IPS-15b (cell line): ENCODE measurements at regions not wholly inside any gene's neighbourhood (a gene's known extent, or its start where the extent isn't known, plus 50 kb on each side); places are given as distances from the start of the nearest gene placed in this dataset.

Source experiments
- H3K27me3 ChIP-seq: one replicate; pipeline ENCODE4 v1.6.1; 2013; ENCODE audit warnings: low read length; ENCODE audit not compliant: control insufficient read depth, insufficient read depth
- H3K36me3 ChIP-seq: one replicate; pipeline ENCODE4 v1.6.1; 2013; ENCODE audit warnings: low read length; ENCODE audit not compliant: control insufficient read depth, insufficient read depth
- H3K4me1 ChIP-seq: one replicate; pipeline ENCODE4 v1.6.1; 2013; ENCODE audit warnings: mild to moderate bottlenecking, low read length; ENCODE audit not compliant: control insufficient read depth, insufficient read depth
- H3K4me3 ChIP-seq: one replicate; pipeline ENCODE4 v1.5.1; 2013; ENCODE audit warnings: low read depth, low read length
- H3K9ac ChIP-seq: one replicate; pipeline ENCODE4 v1.6.1; 2013; ENCODE audit warnings: low read depth, mild to moderate bottlenecking, low read length
- H3K9me3 ChIP-seq: one replicate; pipeline ENCODE4 v1.6.1; 2013; ENCODE audit warnings: mild to moderate bottlenecking, low read length; ENCODE audit not compliant: control insufficient read depth, insufficient read depth

- no peaks in the 10 kb centered on the region for H3K9me3 ChIP-seq
- H3K9ac ChIP-seq: no peak overlapping the region
- no peaks in the 10 kb centered on the region for H3K36me3 ChIP-seq
- H3K4me3 ChIP-seq: no peak overlapping the region
- H3K4me1 ChIP-seq: no peaks in the 10 kb centered on the region
- H3K27me3 ChIP-seq: peaks cover 70% of the 10 kb centered on the region
Observed at GRCh38 chr2:176662753-176663152, 393.5 kb downstream of the MTX2 start.

GRCh38 chr2:176664478-176664877 lies 395.2 kb downstream of the MTX2 start:
- Histone ChIP-seq H3K4me1 (no peaks in the 10 kb centered on the region), H3K4me3 (no peak overlapping the region), H3K36me3 (no peaks in the 10 kb centered on the region), H3K9ac (no peak overlapping the region), H3K9me3 (no peaks in the 10 kb centered on the region), H3K27me3 (peaks cover 75% of the 10 kb centered on the region)

- H3K4me1 ChIP-seq: peaks cover 2% of the 10 kb centered on the region
Observed at GRCh38 chr2:176665086-176665485, 395.8 kb downstream of the MTX2 start.

GRCh38 chr2:176668912-176669311 lies 399.7 kb downstream of the MTX2 start:
- H3K4me1 ChIP-seq: peaks cover 2% of the 10 kb centered on the region
- H3K9me3 ChIP-seq: no peaks in the 10 kb centered on the region
- peaks cover 39% of the 10 kb centered on the region for H3K27me3 ChIP-seq
- H3K4me3 ChIP-seq: no peak overlapping the region
- H3K36me3 ChIP-seq: no peaks in the 10 kb centered on the region
- H3K9ac ChIP-seq: no peak overlapping the region

More at GRCh38 chr2:176665086-176665485, 395.8 kb downstream of the MTX2 start:
- H3K27me3 ChIP-seq: peaks cover 74% of the 10 kb centered on the region
- no peaks in the 10 kb centered on the region for H3K36me3 ChIP-seq
- H3K9me3 ChIP-seq: no peaks in the 10 kb centered on the region
- no peak overlapping the region for H3K4me3 ChIP-seq
- no peak overlapping the region for H3K9ac ChIP-seq

- no peaks in the 10 kb centered on the region for H3K36me3 ChIP-seq
- H3K27me3 ChIP-seq: peaks cover 37% of the 10 kb centered on the region
- H3K9me3 ChIP-seq: no peaks in the 10 kb centered on the region
- no peak overlapping the region for H3K4me3 ChIP-seq
- H3K4me1 ChIP-seq: peaks cover 2% of the 10 kb centered on the region
- H3K9ac ChIP-seq: no peak overlapping the region
Observed at GRCh38 chr2:176669398-176670174, 400.3 kb downstream of the MTX2 start.

GRCh38 chr2:176675271-176675949 lies 406.2 kb downstream of the MTX2 start:
- Histone ChIP-seq H3K4me1 (peaks cover 7% of the 10 kb centered on the region), H3K9me3 (no peaks in the 10 kb centered on the region), H3K4me3 (no peak overlapping the region), H3K9ac (no peak overlapping the region), H3K36me3 (no peaks in the 10 kb centered on the region), H3K27me3 (no peaks in the 10 kb centered on the region)

- H3K9me3 ChIP-seq: no peaks in the 10 kb centered on the region
- H3K9ac ChIP-seq: no peak overlapping the region
- peaks cover 7% of the 10 kb centered on the region for H3K4me1 ChIP-seq
- H3K36me3 ChIP-seq: no peaks in the 10 kb centered on the region
- no peak overlapping the region for H3K4me3 ChIP-seq
- H3K27me3 ChIP-seq: no peaks in the 10 kb centered on the region
Observed at GRCh38 chr2:176677746-176678265, 408.6 kb downstream of the MTX2 start.

GRCh38 chr2:176678571-176678970 lies 409.3 kb downstream of the MTX2 start:
- Histone ChIP-seq H3K27me3 (no peaks in the 10 kb centered on the region), H3K36me3 (no peaks in the 10 kb centered on the region), H3K4me3 (no peak overlapping the region), H3K4me1 (peaks cover 7% of the 10 kb centered on the region), H3K9ac (no peak overlapping the region), H3K9me3 (no peaks in the 10 kb centered on the region)

GRCh38 chr2:176679061-176679669 lies 409.9 kb downstream of the MTX2 start:
- H3K9ac ChIP-seq: no peak overlapping the region
- peaks cover 7% of the 10 kb centered on the region for H3K4me1 ChIP-seq
- no peaks in the 10 kb centered on the region for H3K36me3 ChIP-seq
- H3K4me3 ChIP-seq: no peak overlapping the region
- no peaks in the 10 kb centered on the region for H3K9me3 ChIP-seq
- H3K27me3 ChIP-seq: no peaks in the 10 kb centered on the region

GRCh38 chr2:176680916-176681516 lies 411.8 kb downstream of the MTX2 start:
- Histone ChIP-seq H3K9me3 (no peaks in the 10 kb centered on the region), H3K4me1 (peaks cover 3% of the 10 kb centered on the region), H3K9ac (no peak overlapping the region), H3K4me3 (no peak overlapping the region), H3K27me3 (peaks cover 7% of the 10 kb centered on the region), H3K36me3 (no peaks in the 10 kb centered on the region)

GRCh38 chr2:176681584-176682115 lies 412.4 kb downstream of the MTX2 start:
- H3K4me3 ChIP-seq: no peak overlapping the region
- no peak overlapping the region for H3K9ac ChIP-seq
- no peaks in the 10 kb centered on the region for H3K9me3 ChIP-seq
- no peaks in the 10 kb centered on the region for H3K36me3 ChIP-seq
- H3K4me1 ChIP-seq: peaks cover 3% of the 10 kb centered on the region
- H3K27me3 ChIP-seq: peaks cover 7% of the 10 kb centered on the region
